GM19463 (cell line): ENCODE measurements at regions not wholly inside any gene's neighbourhood (a gene's known extent, or its start where the extent isn't known, plus 50 kb on each side); places are given as distances from the start of the nearest gene placed in this dataset.

ENCODE experiments used
- ATAC-seq: cut with Tn5 transposase; IDR thresholded peaks from one replicate; pipeline ENCODE4 v1.9.1; 2021; ENCODE audit warnings: mild to moderate bottlenecking, moderate library complexity; ENCODE audit not compliant: unreplicated experiment

- ATAC-seq: no peak
These were observed 61.9 kb upstream of the TAB3 start for GRCh38 chrX:30951003-30951402.

DNA sequence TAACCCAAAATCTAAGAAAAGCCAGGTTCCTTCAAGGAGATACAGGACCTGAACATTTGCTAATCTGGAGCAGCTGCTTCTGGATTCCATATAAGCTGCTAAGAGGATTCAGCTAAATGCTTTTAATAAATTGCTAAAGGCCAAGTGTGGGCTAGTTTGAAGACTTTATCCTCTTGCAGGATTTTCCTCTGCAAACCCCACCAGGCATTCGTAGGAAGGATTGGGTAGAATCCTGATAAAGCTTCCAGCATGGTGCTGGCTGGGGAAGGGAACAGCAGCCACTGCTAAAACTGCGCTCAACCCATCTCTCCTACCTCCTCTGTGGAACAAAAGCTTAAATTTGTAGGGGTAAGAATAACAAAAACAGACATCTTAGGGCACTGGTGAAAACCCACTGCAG, 61.3 kb upstream of the TAB3 start:
- no peak for ATAC-seq

GRCh38 chrX:30949554-30949953, 60.5 kb upstream of the TAB3 start:
- no peak for ATAC-seq

DNA sequence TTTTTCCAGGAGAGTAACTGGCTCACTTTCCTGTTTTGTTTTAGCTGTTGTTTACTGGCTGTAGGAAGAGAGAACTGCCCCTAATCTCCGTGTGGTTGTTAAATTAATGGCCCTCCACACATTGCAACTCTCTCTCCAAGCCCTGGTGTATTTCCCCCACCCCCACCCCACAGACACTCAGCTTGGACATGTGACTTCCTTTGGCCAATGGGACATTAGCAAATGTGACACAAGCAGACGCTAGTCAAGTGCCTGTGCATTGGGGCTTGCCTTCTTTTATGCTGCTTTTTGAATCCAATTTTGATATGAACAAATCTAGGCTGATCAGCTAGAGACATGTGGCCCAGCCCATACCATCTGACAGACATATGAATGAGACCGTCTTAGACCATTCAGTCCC, 59.6 kb upstream of the TAB3 start:
- ATAC-seq: no peak

DNA sequence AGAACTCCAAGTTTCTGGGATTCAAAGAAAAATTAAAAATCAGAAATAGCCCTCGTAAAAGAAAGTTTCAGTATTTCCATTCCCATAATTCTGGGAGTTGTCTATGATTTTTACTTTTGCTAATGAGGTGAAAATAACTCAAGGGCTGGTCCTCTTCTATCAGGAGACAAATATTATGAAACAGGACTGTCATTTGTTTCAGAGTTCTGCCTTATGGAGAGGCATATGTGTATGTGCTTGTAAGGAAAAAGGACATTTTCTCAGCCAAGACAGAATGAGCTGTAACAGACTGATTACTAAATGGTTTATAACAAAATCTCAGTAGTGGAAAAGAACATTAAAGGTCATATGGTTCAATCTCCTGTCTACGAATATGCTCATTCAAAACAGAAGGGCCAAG, 59.0 kb upstream of the TAB3 start:
- ATAC-seq: no peak

- no peak for ATAC-seq
These were observed 54.9 kb upstream of the TAB3 start for GRCh38 chrX:30943984-30944383.

DNA sequence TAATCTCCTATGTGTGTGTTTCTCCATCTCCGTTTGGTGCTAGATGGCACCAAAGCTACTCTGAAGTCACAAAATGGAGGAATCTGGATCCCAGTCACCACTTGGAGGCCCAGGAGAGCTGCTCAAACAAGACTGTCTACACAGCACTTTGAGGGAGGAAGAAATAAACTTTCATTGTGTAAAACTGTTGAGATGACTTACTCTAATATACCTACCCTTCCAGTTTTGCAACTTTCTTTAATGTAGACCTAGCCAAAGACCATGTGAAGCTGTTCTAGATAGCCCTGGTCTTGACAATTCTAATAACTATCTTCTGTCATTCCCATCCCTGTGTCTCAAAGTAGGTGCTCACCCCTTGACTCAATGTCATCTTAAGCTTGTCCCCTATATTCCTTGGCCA, 52.8 kb upstream of the TAB3 start:
- no peak for ATAC-seq

GRCh38 chrX:30939928-30940327, 50.9 kb upstream of the TAB3 start:
- ATAC-seq: no peak
